ENCODE measurements at regions not wholly inside any gene's neighbourhood (a gene's known extent, or its start where the extent isn't known, plus 50 kb on each side); places are given as distances from the start of the nearest gene placed in this dataset.
"Not testable (repeated sequence)": the region's sequence is repeated elsewhere in the genome, so short reads cannot be mapped to it uniquely, and the experiment has no call there.

- no peak for DNase-seq
- Histone ChIP-seq H3K4me1 (no peaks in the 10 kb centered on the region), H3K9me3 (no peaks in the 10 kb centered on the region), H3K36me3 (ENCODE audit: low read depth, missing control alignments) (no peaks in the 10 kb centered on the region), H3K27me3 (no peaks in the 10 kb centered on the region), H3K27ac (no peak overlapping the region), H3K4me3 (no peak overlapping the region)
- intact Hi-C loops (cut with DNase I; ENCODE audit: low total_unique reads) = no loop called here
- TF ChIP-seq CTCF (IDR thresholded peaks at IDR 0.05) (no peak), POLR2A (IDR thresholded peaks at IDR 0.05) (no peak)
Observed at GRCh38 chr4:115190529-115190928, 77.1 kb upstream of the NDST4 start.

DNA sequence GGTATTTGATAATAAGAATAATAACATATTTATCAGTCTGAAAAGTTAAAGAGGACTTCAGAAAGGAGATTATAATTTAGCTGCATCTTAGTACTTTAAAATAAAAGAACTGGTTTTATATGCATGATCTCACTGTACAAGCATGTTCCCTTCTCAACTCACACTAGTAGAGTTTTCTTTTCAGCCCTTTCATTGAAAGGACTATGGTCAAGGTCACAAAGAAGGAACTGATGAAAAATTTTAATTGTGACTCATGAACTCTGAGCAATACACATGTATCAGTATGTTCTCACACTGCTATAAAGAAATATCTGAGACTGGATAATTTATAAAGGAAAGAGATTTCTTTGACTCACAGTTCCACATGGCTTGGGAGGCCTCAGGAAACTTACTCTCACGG is 73.7 kb upstream of the NDST4 start:
- TF ChIP-seq CTCF (IDR thresholded peaks at IDR 0.05) (no peak), POLR2A (IDR thresholded peaks at IDR 0.05) (no peak)
- H3K27me3 ChIP-seq = no peaks in the 10 kb centered on the region
- WGBS, 2 donors = 42 to 76% methylated on average over 1 of the region's 1 CpG
- intact Hi-C loops (cut with DNase I; ENCODE audit: low total_unique reads) = no loop called here
- DNase-seq = no peak
- no peaks in the 10 kb centered on the region for H3K4me1 ChIP-seq
- H3K4me3 ChIP-seq = no peak overlapping the region
- no peak overlapping the region for H3K27ac ChIP-seq
- no peaks in the 10 kb centered on the region for H3K36me3 ChIP-seq (ENCODE audit: low read depth, missing control alignments)
- H3K9me3 ChIP-seq = no peaks in the 10 kb centered on the region

- intact Hi-C loops (cut with DNase I; ENCODE audit: low total_unique reads); H3K9me3 ChIP-seq; H3K4me1 ChIP-seq; H3K27me3 ChIP-seq; H3K36me3 ChIP-seq (ENCODE audit: low read depth, missing control alignments): not testable (repeated sequence)
- peak overlapping the region; percentile 39 to 52 for H3K4me3 ChIP-seq
- peak overlapping the region; percentile 31 to 50 for H3K27ac ChIP-seq
- DNase-seq = peak; percentile 16
- 69 to 78% methylated on average over 9 to 41 of the region's 41 CpGs for WGBS, 2 donors
Observed at GRCh38 chr4:115179438-115180062, 66.1 kb upstream of the NDST4 start.

DNA sequence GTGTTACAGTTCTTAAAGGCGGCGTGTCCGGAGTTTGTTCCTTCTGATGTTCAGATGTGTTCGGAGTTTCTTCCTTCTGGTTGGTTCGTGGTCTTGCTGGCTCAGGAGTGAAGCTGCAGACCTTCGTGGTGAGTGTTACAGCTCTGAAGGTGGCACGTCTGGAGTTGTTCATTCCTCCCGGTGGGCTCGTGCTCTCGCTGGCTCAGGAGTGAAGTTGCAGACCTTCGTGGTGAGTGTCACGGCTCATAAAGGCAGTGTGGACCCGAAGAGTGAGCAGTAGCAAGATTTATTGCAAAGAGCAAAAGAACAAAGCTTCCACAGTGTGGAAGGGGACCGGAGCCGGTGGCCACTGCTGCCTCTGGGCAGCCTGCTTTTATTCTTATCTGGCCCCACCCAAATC is 65.3 kb upstream of the NDST4 start:
- 66 to 81% methylated on average over 15 of the region's 15 CpGs for WGBS, 2 donors
- DNase-seq; H3K27me3 ChIP-seq; H3K4me1 ChIP-seq; H3K36me3 ChIP-seq (ENCODE audit: low read depth, missing control alignments); H3K27ac ChIP-seq; H3K9me3 ChIP-seq; intact Hi-C loops (cut with DNase I; ENCODE audit: low total_unique reads): not testable (repeated sequence)
- peak overlapping the region; percentile 39 to 52 for H3K4me3 ChIP-seq

DNA sequence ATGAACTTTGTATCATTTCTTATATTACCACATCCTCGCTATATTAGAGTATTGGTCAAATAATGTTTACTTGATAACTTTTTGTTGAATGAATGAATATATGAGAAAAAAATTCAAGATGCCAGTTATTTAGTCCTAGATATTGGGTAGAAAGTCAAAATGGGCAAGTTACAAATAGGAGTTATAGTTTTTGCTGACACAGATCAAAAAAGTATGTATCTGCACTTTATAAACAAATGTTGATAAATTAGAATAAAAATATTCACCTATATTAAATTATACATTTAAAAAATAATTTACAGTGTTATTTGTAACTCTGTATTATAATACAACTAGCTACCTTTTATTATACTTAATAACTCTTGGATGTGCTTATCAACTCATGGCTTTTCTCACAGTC is 57.8 kb upstream of the NDST4 start:
- no peaks in the 10 kb centered on the region for H3K9me3 ChIP-seq
- intact Hi-C loops (cut with DNase I; ENCODE audit: low total_unique reads) = no loop called here
- no peak overlapping the region for H3K4me3 ChIP-seq
- no peak overlapping the region for H3K27ac ChIP-seq
- H3K4me1 ChIP-seq = no peaks in the 10 kb centered on the region
- TF ChIP-seq CTCF (IDR thresholded peaks at IDR 0.05) (no peak), POLR2A (IDR thresholded peaks at IDR 0.05) (no peak)
- no peaks in the 10 kb centered on the region for H3K27me3 ChIP-seq
- WGBS, 2 donors = 91 to 95% methylated on average over 1 of the region's 1 CpG
- H3K36me3 ChIP-seq (ENCODE audit: low read depth, missing control alignments) = no peaks in the 10 kb centered on the region
- DNase-seq = no peak

- no peak for DNase-seq
- no peaks in the 10 kb centered on the region for H3K27me3 ChIP-seq
- no peak overlapping the region for H3K27ac ChIP-seq
- H3K4me3 ChIP-seq = no peak overlapping the region
- TF ChIP-seq POLR2A (IDR thresholded peaks at IDR 0.05) = no peak
- no peaks in the 10 kb centered on the region for H3K4me1 ChIP-seq
- no peaks in the 10 kb centered on the region for H3K9me3 ChIP-seq
- intact Hi-C loops (cut with DNase I; ENCODE audit: low total_unique reads) = no loop called here
- H3K36me3 ChIP-seq (ENCODE audit: low read depth, missing control alignments) = no peaks in the 10 kb centered on the region
Observed at GRCh38 chr4:115165503-115165902, 52.1 kb upstream of the NDST4 start.

MicroRNA genes in the stretch of these regions (microRNA counts, 767-probe panel; counts per million panel counts)
- microRNA hsa-miR-1973 = 0 to 152 counts per million in 2 donors

Small RNA genes in the stretch of these regions (small RNA-seq; reads per million reads assigned to genes)
- gene RNU6-119P = 0 reads per million in 2 donors
